GM12892 (cell line): ENCODE measurements at regions not wholly inside any gene's neighbourhood (a gene's known extent, or its start where the extent isn't known, plus 50 kb on each side); places are given as distances from the start of the nearest gene placed in this dataset.

Experiments
- POLR2AphosphoS5 ChIP-seq: IDR thresholded peaks from 2 replicates; pipeline ENCODE4 v1.6.1; 2011; ENCODE audit warnings: low read depth, low read length, control low read depth
- TAF1 ChIP-seq: IDR thresholded peaks from 2 replicates; pipeline ENCODE4 v1.6.1; 2011; ENCODE audit warnings: low read depth, mild to moderate bottlenecking, control low read depth, low read length, borderline replicate concordance

DNA sequence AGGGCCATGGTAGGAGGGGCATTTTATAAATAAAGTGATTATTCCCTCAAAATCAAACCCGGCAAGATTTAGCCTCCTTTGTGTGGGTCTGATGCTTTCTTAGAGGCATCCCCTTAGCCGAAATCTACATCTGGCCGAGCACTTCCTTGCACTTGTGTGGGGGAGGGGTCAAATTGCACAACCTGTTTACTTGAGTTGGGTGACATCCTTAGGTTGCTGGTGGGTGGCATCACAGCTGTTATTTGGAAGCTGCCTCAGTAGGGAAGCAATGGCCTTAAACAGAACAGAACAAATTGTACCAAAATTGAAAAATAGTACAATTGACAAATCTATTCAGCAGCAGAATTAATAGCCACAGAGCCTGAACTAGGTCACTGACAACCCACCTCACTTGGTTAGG lies 546.1 kb downstream of the SNAPC1 start:
- TF ChIP-seq POLR2AphosphoS5: no peak
- TF ChIP-seq TAF1: no peak
